DMS53 (cell line): ENCODE measurements at regions not wholly inside any gene's neighbourhood (a gene's known extent, or its start where the extent isn't known, plus 50 kb on each side); places are given as distances from the start of the nearest gene placed in this dataset.
"Not testable (repeated sequence)": the region's sequence is repeated elsewhere in the genome, so short reads cannot be mapped to it uniquely, and the experiment has no call there.

Source experiments
- DNase-seq: peaks from one replicate; lab custom pipeline; 2025; lab: John Stamatoyannopoulos, UW

DNA sequence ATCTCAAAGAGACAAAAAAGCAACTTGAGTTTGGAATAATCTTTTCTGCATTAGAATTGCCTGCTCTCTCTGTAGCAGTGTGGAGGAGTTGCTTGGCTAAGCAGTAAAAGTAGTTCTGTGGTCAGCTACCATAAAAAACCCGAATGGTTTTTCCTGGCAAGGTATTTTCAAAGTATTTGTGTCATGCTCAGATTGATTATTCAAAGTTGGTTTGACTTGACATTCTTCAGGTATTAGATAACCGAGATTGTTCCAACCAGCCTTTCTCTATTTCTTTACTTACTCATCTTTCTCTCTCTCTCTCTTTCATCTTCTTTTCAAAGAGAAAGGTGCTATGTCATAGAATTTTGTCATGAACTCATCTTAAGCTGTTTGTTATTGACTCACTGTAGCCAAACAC is 404.9 kb downstream of the CPS1 start:
- DNase-seq = no peak

DNA sequence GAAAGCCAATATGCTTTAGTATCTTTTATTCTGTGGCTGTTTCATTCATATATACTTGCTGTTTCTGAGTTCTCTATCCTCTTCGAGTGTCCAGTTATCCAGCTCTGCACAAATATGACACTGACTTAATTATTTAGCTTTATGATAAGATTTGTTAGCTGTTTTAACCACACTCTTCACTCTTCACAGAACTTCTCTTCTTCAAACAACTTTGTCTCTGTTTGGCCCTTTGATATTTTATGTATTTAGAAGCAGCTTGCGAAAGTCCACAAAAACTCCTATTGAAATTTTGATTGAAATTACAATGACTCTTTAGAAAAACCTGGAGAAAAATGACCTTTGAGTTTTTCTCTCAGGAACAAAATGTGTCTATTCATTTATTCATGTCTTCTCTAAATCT is 407.0 kb downstream of the CPS1 start:
- DNase-seq = no peak

DNA sequence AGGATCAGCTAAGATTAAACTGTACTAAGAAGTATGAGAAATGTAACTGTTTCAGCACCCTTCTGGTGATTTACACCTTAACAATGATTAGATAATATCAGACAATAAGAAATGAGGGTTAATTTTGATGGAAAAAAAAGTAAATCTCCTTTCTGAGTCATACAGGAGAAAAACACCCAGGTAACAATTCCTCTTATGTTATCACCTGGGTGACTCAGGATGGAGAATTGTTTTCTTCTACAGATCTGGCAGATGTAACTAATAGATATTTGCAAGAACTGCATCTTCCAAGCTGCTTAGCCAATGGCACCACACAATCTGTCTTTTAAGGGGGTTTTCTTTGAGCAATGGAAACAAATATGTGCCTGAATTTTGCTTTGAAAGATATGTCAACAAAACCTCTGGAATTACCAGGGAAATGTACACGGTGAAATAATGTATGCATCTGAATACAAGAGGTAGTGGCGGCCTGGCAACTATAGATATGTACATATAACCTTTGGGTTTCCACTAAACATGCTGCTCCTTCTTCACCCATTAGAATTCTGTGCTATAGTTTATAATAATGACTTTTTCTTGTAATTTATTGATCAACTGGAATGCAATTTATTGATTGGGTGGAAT is 407.9 kb downstream of the CPS1 start:
- peak; percentile 19 for DNase-seq

DNA sequence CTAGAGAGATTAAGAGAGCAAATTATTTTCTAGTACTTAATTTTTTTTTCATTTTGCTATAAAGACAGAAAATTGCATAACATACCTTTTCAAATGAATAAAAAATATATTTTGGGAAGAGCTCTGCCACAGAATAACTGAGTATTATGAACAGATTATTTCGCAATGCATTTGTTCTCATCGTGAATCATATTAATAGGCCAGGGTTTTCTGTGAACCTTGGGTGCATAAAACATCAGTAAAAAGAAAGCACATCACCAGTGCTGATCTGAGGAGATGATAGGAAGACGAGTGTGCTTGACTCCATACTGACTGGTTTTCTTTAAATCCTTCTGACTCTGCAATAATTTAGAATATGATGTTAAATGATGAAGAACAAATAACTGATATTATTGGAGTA is 409.1 kb downstream of the CPS1 start:
- no peak for DNase-seq

DNA sequence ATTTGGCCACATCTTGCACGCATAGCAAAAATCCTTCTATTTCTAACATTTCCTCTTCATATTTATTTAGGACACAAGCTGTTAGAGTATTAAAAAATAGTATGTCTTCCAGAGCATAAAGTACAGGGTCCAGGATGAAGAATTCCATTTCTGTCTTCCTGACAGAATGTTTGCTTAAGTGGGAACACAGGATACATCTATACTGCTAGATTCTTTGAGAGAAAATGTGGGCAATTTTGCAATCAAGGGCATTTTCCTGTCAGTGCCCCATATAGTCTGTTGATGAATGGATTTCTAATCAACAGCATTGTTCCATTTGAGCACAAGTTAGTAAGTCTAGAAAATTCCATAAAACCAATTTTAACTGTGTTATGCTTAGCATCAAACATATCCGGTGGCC is 409.9 kb downstream of the CPS1 start:
- DNase-seq = no peak

DNA sequence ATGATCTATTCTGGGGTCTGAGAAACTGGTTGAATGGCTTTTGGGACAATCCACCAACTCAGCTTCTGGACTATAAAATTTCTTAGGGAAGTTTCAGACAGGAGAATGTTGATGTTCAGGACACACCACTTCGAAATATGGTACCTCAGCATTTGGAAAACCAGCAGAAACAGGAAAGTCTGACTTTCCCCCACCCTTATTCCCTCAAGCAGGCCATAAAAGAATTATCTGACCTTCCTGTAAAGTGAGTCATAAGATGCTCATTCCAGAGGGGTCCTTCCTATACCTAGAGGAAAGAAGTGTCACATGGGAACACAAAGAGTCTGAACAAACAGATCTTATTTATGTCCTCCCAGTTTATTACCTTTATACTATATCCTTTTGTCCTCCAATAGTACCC is 415.0 kb downstream of the CPS1 start:
- no peak for DNase-seq

DNA sequence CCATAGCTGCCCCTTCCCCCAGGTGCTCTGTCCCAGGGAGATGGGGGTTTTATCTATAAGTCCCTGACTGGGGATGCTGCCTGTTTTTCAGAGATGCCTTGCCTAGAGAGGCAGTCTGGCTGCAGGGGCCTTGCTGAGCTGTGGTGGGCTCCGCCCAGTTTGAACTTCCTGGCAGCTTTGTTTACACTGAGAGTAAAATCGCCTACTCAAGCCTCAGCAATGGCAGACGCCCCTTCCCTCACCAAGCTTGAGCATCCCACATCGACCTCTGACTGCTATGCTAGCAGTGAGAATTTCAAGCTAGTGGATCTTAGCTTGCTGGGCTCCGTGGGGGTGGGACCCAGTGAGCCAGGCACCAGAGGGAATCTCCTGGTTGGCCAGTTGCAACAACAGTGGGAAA is 430.4 kb downstream of the CPS1 start:
- not testable (repeated sequence) for DNase-seq

DNA sequence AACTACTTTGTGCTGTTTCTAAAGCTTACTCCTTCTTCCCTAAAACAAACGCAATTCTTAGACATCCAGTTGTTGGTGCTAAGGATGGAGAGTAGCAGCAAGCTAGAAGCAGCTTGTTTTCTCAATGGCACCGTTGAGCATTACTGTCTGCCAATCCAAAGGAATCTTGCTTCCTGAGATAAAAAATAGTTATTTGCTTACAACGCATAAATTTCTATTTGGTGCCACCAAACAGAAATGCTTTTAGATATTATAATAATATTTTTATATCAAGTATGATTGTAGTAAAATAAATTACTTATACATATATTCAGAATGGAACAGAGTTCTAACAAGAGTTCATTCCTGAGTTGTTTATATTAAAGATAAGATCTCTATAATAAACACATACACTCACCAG is 434.7 kb downstream of the CPS1 start:
- no peak for DNase-seq

DNA sequence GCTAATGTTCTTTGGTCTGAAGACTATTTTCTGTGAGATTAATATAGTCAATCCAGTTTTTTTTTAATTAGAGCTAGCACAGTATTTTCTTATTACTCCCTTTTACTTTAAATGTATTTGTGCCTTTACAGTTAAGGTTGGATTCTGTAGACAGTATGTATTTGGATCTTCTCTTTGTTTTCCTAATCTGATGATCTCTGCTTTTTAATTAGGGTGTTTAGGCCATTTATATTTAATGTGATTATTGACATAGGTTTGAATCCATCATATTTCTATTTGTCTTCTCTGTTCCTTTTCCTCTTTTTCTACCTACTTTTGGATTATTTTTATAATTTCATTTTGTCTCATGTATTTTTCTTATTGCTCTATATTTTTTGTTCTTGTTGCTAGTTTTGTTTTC is 437.7 kb downstream of the CPS1 start:
- no peak for DNase-seq

DNA sequence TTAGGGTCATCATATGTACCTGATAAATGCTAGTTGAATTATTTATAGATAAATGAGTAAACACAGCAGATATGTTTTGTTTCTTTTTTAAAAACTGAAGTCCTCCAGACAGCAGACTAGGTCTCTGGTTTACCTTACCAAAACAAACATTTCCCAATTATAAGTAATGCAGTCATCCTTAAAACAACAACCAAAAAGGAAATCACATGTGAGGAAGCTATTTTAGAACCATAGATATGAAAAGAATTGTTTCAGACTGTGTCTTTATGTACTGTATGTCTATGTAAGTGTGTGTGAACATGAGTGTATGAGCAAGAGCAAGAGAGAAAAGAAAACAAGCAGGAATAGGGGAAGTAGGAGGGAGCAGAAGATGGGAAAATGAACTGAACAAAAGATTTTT is 441.0 kb downstream of the CPS1 start:
- peak; percentile 6 for DNase-seq

DNA sequence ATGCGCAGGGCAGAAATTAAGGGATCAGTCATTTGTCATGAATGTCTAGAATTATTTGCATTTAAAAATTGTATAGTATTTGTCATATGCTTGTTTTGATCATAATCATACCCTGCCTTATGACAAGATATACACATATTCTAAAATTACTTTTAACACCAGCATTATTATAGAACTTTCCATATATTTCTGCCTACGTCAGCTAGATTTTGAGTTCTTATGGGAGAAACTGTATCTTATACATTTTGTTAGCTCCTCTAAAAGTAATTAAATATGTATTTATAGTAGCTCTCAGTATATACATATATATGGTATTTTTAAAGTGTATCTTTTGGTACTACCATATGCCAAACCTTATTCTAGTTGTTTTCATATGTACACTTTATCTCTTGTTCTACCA is 441.9 kb downstream of the CPS1 start:
- DNase-seq = no peak

DNA sequence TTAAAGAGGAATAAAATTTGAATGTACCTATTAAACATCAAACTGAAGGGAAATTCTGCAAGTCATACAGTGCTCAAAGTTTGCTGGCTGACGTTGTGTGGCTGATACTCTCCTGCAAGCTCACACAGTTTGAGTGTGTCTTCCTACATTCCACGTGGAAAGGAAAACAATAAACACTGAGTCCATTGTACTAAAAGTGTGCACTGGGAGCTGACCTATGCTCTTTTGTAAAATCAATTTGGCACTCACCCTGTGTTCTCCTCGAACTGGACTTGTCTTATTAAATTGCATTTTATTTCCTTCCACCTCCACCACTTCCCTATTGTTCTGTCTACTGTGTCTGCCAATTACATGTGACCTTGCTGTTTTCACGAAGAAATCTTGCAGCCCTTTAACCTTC is 458.0 kb downstream of the CPS1 start:
- DNase-seq = no peak

DNA sequence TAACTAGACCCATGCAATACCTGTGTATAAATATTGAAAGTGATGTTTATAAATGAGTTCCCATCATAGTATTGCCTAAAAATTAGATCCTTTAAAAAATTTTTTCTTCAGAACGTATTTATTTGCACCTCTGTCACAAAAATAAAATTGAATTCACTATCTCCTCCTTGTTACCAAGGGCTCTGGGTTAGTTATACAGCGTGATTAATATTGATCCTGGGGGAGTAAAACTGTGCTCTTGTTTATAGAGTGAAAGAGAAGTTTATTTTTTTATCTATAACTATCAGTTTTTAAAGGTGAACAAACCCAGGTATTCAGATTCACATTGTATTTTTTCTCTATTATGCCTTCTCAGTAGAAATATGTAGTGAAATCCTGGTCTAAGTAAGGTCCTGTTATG is 458.5 kb downstream of the CPS1 start:
- DNase-seq = no peak

DNA sequence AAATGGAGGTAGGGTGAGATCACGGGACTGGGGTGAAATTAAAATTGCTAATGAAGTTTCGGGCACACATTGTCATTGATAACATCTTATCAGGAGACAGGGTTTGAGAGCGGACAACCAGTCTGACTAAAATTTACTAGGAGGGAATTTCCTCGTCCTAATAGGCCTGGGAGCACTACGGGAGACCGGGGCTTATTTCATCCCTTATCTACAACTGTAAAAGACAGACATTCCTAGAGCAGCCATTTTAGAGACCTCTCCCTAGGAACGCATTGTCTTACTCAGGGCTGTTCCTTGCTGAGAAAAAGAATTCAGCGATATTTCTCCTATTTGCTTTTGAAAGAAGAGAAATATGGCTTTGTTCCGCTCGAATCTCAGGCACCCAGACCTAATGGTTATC is 468.7 kb downstream of the CPS1 start:
- DNase-seq = peak; percentile 5

DNA sequence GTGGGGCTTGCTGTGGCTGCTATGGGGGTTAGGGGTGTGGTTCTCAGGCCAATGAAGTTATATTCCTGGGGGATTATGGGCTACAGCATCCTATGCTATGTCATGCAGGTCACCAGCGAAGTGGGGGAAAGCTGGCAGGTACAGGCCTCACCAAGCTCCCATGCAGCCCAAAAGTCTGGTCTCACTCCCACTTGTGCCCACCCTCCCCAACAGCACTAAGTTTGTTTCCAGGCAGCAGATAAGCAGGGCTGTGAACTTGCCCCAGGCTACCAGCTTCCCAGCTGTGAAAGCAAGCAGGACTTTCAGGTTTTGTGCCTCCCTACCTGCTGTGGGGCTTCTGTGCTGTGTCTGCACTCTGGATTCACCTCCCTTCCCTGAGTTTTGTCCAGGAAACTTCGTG is 469.7 kb downstream of the CPS1 start:
- DNase-seq = no peak

DNA sequence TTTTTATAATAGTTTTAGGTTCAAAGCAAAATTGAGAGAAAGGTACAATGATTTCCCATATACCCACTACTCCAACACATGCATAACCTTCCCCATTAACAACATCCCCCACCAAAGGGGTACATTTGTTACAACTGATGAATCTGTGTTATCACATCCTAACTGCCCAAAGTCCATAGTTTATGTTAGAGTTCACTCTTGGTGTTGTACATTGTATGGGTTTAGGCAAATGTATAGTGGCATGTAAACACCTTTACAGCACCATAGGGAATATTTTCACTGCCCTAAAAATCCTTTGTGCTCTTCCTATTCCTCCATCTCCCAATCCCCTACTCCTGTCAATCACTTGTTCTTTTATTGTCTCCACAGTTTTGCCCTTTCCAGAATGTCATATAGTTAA is 471.6 kb downstream of the CPS1 start:
- DNase-seq = no peak

DNA sequence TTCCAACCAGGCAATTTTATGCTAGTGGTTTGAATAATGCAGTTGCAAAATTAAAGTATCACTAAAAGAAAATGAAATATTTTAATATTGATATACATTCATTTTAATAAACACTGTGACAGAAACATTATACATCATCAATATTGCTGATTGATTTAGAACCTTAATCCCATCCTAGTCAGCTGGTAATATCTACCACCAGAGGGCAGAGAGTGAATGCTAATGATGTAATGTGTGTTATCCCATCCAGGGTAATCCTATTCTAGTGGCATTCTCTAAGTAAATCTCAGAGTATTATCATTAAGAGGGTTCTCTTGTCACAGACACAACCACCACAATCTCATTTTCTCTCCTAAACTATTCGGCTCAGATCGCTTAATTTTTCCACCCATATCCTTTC is 477.4 kb downstream of the CPS1 start:
- DNase-seq = peak; percentile 59

DNA sequence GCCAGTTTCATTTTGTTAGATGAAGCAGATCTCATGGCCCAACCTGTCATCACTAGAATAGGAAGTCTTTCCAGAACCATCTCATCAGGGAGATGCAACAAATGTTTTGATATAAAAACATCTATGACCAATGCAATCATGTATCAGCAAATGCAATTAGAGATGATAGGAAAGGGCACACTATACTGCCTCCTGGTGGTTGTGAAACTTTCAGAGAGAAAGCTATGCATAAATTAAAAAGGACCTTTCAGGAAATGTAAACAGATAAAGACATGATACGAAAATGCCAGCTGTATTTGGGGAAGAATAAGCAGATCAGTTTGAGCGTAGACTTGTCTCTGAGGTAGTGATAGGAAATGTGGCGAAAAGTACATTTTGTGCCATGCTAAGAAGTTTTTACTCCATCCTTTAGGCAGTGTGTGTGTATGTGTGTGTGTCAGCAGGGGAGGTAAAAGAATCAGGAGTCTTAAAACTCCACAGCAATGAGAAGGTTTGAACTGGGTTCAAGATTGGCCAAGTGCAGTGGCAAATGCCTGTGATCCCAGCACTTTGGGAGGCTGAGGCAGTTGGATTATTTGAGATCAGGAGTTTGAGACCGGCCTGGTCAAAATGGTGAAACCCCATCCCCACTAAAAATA is 479.3 kb downstream of the CPS1 start:
- DNase-seq = peak; percentile 65

DNA sequence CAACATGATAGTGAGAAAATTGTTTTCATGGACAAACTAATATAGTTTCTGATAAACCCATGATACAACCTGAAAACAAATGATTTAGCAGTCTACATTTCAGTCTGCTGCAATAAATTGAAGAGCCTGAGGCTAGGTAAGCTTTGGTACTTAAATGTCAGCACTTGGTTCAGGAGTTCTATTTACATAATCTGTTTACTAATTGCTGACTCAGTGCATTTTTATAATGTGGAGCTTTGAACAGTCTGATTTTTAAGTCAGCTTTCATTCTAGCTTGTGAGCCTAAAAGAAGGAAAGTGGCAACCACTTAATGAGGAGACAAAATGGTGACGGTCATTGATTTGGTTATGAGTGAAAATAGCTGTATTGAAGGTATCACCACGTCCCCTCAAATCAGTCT is 488.6 kb downstream of the CPS1 start:
- peak; percentile 38 for DNase-seq

DNA sequence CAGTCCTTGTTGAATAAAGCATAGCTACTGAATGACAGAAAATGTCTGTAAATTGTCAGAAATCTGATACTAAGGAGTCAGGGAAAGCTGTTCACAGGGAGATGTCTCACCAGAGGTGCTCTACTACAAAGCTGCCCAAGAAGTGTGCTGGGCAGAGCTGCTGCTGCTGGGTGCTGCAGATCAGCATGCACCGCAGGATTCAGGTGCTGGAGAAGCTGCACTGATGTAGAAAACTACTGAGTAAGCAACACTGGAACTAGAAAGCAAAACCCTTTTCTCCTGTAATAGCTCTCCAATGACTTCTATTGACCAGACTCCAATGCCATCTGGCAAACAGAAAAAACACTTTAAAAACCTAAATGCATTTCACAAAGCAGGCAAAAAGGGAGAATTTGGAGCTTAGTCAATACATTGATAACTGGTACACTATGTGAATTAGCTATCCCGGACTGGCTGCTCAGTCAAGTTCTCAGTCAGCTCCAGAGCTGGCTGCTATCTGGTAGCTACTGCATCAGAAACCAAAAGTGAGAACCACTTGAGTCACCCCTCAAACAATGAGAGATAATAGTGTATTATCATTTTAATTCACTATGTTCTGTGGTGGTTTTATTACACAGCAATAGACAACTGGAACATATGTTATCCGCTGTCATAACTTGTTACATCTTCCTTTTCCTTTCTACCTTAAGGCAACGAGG is 493.1 kb downstream of the CPS1 start:
- DNase-seq = no peak

DNA sequence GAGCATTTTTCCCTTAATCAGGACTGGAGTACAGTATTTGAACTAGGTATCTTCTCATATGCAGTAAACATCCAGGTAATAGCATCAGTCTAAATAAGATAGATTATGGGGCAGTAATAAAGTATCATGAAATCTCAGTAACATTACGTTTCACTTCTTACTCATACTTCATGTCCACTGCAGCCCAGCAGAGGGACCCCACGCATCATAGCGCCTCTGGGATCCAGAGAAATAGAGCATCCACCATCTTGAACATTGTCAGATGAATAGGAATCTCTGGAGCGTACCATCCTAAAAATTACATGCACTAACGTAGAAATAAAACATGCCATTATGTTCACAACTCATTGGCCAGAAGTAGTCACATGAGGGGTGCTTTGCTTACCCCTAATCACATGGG is 499.0 kb downstream of the CPS1 start:
- DNase-seq = peak; percentile 30

DNA sequence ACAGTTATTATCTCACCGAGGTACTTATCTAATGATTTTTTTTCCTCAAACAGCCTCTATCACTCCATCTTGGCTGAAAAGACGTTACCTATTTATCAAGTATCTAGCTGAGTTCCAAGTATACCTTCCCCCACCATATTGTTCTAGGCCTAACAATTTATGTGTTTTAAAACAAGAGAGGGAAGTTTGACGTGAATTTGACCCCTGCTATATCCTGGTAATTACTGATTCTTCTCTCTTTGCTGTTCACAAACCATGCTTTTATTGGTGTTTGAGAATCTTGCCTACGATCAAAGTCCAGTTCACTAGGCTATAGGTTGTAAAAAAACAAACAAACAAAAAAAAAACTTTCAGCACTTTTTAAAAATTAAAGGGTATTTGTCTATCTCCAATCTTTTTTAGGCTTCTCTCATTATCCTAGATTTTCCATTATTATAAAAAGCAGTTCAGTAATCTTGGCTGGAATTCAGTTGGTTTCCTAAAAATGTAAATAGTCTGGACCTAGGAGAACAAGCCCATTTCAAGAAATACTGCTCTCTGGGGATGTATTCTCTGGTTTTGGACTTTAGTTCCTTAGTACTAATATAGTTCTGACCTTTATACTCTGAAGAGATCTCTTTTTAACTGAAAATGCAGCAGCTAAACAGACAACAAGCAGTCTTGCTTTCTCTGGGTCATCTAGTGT is 505.4 kb downstream of the CPS1 start:
- no peak for DNase-seq

DNA sequence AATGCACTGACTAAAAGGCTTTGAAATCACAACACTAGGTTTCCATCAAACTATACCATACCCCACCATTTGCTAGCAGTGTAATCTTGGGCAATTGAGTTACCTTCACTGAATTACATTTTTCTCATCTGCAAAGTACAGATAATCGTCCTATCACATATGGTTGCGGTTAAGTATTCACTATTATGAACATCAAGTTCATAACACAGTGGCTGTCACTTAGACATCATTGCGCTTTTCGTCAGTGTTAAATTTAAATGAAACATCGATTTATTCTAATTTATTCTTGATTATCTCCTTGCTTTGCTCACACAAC is 505.9 kb downstream of the CPS1 start:
- DNase-seq = no peak
